ENCODE measurements at regions not wholly inside any gene's neighbourhood (a gene's known extent, or its start where the extent isn't known, plus 50 kb on each side); places are given as distances from the start of the nearest gene placed in this dataset.

DNA sequence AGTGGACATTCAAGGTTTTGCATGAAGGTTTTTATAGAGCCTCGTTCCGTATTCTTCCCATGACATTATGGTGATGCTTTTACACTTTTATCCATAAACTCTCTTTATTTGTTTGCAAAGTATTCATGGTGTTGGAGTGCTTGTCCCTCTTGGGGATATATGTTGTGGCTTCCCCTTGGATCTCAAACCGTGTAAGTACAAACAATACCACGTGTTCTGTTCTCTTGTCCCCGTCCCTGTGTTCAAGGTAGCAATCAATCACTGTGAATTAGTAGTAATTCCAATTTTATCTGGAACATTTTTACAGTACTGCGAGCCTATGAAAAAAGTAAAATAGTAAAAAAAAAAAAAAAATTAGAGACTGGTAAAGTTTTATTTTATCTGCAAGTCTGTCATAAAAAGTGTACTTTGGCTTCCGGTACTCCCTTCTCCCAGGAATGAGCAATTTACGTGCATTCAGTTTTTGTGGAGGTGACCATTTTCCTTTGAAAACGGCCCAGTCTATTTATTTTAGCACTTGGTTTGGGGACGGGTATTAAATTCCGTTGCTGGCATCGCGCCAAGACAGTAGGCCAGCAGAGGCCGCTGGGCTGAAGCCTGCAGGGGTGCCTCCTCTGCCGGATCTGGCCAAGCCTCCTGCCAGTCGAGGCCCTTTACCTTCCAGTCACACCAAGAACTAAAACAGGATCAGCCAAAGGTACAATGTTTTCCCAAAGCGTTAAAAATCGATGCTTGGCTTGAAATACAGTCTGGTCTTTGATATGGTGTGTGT is 175.7 kb downstream of the SOCS6 start (continued):
- TF ChIP-seq, protein P1, sequence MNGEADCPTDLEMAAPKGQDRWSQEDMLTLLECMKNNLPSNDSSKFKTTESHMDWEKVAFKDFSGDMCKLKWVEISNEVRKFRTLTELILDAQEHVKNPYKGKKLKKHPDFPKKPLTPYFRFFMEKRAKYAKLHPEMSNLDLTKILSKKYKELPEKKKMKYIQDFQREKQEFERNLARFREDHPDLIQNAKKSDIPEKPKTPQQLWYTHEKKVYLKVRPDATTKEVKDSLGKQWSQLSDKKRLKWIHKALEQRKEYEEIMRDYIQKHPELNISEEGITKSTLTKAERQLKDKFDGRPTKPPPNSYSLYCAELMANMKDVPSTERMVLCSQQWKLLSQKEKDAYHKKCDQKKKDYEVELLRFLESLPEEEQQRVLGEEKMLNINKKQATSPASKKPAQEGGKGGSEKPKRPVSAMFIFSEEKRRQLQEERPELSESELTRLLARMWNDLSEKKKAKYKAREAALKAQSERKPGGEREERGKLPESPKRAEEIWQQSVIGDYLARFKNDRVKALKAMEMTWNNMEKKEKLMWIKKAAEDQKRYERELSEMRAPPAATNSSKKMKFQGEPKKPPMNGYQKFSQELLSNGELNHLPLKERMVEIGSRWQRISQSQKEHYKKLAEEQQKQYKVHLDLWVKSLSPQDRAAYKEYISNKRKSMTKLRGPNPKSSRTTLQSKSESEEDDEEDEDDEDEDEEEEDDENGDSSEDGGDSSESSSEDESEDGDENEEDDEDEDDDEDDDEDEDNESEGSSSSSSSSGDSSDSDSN (CRISPR knock-in tag; IDR thresholded peaks at IDR 0.05) = 0 out of 2 replicates have a peak, but pooled peaks have one; percentile 22
- TF ChIP-seq, protein P2, sequence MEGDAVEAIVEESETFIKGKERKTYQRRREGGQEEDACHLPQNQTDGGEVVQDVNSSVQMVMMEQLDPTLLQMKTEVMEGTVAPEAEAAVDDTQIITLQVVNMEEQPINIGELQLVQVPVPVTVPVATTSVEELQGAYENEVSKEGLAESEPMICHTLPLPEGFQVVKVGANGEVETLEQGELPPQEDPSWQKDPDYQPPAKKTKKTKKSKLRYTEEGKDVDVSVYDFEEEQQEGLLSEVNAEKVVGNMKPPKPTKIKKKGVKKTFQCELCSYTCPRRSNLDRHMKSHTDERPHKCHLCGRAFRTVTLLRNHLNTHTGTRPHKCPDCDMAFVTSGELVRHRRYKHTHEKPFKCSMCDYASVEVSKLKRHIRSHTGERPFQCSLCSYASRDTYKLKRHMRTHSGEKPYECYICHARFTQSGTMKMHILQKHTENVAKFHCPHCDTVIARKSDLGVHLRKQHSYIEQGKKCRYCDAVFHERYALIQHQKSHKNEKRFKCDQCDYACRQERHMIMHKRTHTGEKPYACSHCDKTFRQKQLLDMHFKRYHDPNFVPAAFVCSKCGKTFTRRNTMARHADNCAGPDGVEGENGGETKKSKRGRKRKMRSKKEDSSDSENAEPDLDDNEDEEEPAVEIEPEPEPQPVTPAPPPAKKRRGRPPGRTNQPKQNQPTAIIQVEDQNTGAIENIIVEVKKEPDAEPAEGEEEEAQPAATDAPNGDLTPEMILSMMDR (CRISPR knock-in tag; IDR thresholded peaks at IDR 0.05) = peak; percentile 59
- TF ChIP-seq NFIB (CRISPR knock-in tag; IDR thresholded peaks at IDR 0.05; ENCODE audit: borderline replicate concordance) = peak; percentile 63; the same call in 1 of the 2 replicates
- TF ChIP-seq ZFYVE20 (CRISPR knock-in tag; IDR thresholded peaks at IDR 0.05; ENCODE audit: borderline replicate concordance, low read depth) = no peak
- TF ChIP-seq LCORL (IDR thresholded peaks at IDR 0.05) = peak; percentile 79
- TF ChIP-seq LCORL (CRISPR knock-in tag; IDR thresholded peaks at IDR 0.05) = no peak
- peak; percentile 86 for TF ChIP-seq NFIC (IDR thresholded peaks at IDR 0.05; ENCODE audit: low read length)
- TF ChIP-seq ZSCAN25 (CRISPR knock-in tag; IDR thresholded peaks at IDR 0.05) = peak; percentile 97
- TF ChIP-seq, protein P3, sequence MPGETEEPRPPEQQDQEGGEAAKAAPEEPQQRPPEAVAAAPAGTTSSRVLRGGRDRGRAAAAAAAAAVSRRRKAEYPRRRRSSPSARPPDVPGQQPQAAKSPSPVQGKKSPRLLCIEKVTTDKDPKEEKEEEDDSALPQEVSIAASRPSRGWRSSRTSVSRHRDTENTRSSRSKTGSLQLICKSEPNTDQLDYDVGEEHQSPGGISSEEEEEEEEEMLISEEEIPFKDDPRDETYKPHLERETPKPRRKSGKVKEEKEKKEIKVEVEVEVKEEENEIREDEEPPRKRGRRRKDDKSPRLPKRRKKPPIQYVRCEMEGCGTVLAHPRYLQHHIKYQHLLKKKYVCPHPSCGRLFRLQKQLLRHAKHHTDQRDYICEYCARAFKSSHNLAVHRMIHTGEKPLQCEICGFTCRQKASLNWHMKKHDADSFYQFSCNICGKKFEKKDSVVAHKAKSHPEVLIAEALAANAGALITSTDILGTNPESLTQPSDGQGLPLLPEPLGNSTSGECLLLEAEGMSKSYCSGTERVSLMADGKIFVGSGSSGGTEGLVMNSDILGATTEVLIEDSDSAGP (CRISPR knock-in tag; IDR thresholded peaks at IDR 0.05; ENCODE audit: borderline replicate concordance) = 0 out of 2 replicates have a peak, but pooled peaks have one; percentile 23
- TF ChIP-seq, protein P4, sequence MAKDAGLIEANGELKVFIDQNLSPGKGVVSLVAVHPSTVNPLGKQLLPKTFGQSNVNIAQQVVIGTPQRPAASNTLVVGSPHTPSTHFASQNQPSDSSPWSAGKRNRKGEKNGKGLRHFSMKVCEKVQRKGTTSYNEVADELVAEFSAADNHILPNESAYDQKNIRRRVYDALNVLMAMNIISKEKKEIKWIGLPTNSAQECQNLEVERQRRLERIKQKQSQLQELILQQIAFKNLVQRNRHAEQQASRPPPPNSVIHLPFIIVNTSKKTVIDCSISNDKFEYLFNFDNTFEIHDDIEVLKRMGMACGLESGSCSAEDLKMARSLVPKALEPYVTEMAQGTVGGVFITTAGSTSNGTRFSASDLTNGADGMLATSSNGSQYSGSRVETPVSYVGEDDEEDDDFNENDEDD (CRISPR knock-in tag; IDR thresholded peaks at IDR 0.05; ENCODE audit: borderline replicate concordance) = peak; percentile 42; the same call in 1 of the 2 replicates
- no peak for TF ChIP-seq ZNF776 (CRISPR knock-in tag; IDR thresholded peaks at IDR 0.05)
- peak; percentile 63; the same call in 1 of the 2 replicates for TF ChIP-seq ZMYM4 (CRISPR knock-in tag; IDR thresholded peaks at IDR 0.05)
- TF ChIP-seq SALL1 (CRISPR knock-in tag; IDR thresholded peaks at IDR 0.05) = peak; percentile 65; the same call in 1 of the 2 replicates
- TF ChIP-seq, protein P5, sequence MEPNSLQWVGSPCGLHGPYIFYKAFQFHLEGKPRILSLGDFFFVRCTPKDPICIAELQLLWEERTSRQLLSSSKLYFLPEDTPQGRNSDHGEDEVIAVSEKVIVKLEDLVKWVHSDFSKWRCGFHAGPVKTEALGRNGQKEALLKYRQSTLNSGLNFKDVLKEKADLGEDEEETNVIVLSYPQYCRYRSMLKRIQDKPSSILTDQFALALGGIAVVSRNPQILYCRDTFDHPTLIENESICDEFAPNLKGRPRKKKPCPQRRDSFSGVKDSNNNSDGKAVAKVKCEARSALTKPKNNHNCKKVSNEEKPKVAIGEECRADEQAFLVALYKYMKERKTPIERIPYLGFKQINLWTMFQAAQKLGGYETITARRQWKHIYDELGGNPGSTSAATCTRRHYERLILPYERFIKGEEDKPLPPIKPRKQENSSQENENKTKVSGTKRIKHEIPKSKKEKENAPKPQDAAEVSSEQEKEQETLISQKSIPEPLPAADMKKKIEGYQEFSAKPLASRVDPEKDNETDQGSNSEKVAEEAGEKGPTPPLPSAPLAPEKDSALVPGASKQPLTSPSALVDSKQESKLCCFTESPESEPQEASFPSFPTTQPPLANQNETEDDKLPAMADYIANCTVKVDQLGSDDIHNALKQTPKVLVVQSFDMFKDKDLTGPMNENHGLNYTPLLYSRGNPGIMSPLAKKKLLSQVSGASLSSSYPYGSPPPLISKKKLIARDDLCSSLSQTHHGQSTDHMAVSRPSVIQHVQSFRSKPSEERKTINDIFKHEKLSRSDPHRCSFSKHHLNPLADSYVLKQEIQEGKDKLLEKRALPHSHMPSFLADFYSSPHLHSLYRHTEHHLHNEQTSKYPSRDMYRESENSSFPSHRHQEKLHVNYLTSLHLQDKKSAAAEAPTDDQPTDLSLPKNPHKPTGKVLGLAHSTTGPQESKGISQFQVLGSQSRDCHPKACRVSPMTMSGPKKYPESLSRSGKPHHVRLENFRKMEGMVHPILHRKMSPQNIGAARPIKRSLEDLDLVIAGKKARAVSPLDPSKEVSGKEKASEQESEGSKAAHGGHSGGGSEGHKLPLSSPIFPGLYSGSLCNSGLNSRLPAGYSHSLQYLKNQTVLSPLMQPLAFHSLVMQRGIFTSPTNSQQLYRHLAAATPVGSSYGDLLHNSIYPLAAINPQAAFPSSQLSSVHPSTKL (CRISPR knock-in tag; IDR thresholded peaks at IDR 0.05) = 0 out of 2 replicates have a peak, but pooled peaks have one; percentile 12
- TF ChIP-seq, protein P6, sequence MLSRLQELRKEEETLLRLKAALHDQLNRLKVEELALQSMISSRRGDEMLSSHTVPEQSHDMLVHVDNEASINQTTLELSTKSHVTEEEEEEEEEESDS (CRISPR knock-in tag; IDR thresholded peaks at IDR 0.05; ENCODE audit: borderline replicate concordance) = no peak

Measured in HepG2 (cell line).